WTC11 (cell line): ENCODE measurements at regions not wholly inside any gene's neighbourhood (a gene's known extent, or its start where the extent isn't known, plus 50 kb on each side); places are given as distances from the start of the nearest gene placed in this dataset.

ENCODE experiments used
- ATAC-seq: fragments of 200-7000 bp; cut with Tn5 transposase; 2 replicates; pipeline ENCODE4 v1.10.0; 2021; ENCODE audit warnings: mild to moderate bottlenecking, moderate library complexity
- CTCF ChIA-PET: fragments of 300-600 bp; sonication (Branson Sonifier 250); formaldehyde crosslinking; loops from one replicate; lab custom pipeline; 2021; ENCODE audit warnings: antibody characterized with exemption; lab: Charles Lee
- POLR2A ChIA-PET: fragments of 350-600 bp; sonication (Branson Sonifier 250); formaldehyde crosslinking; loops from one replicate; lab custom pipeline; 2021; ENCODE audit warnings: antibody characterized with exemption; lab: Charles Lee
- DNase-seq: peaks from one replicate; pipeline ENCODE4 v3.0.0; 2021; ENCODE audit warnings: low spot score
- H3K27ac Mint-ChIP-seq: 2 replicates; pipeline ENCODE4 v1.8.0; 2021; ENCODE audit warnings: mixed read lengths
- H3K27me3 Mint-ChIP-seq: 2 replicates; pipeline ENCODE4 v1.8.0; 2021; ENCODE audit warnings: low read depth, mild to moderate bottlenecking, moderate library complexity, mixed read lengths
- H3K36me3 Mint-ChIP-seq: 2 replicates; pipeline ENCODE4 v1.8.0; 2021; ENCODE audit warnings: mixed read lengths
- H3K4me1 Mint-ChIP-seq: 2 replicates; pipeline ENCODE4 v1.8.0; 2022; ENCODE audit warnings: mixed read lengths
- H3K4me3 Mint-ChIP-seq: 2 replicates; pipeline ENCODE4 v1.8.0; 2021; ENCODE audit warnings: mild to moderate bottlenecking, moderate library complexity, mixed read lengths
- H3K9me3 Mint-ChIP-seq: 2 replicates; pipeline ENCODE4 v1.8.0; 2021; ENCODE audit warnings: mixed read lengths
- GTF2I ChIP-seq: fragments of 250-450 bp; sonication (Bioruptor Pico); conservative IDR thresholded peaks from 2 replicates; pipeline ENCODE4 v1.4.0; 2021; ENCODE audit warnings: mild to moderate bottlenecking
- IRF2 ChIP-seq: sonication (generic); formaldehyde crosslinking; IDR thresholded peaks from 2 replicates; pipeline ENCODE4 v1.8.0; 2022; ENCODE audit warnings: low read depth, missing genetic modification reagents, borderline replicate concordance
- JUN ChIP-seq: sonication (generic); formaldehyde crosslinking; IDR thresholded peaks from 2 replicates; pipeline ENCODE4 v1.8.0; 2023; ENCODE audit warnings: mild to moderate bottlenecking, missing genetic modification reagents
- KAT7 ChIP-seq: sonication (generic); formaldehyde crosslinking; IDR thresholded peaks from 2 replicates; pipeline ENCODE4 v1.8.1; 2023; ENCODE audit warnings: missing genetic modification reagents, mild to moderate bottlenecking, borderline replicate concordance
- NFE2L1 ChIP-seq: sonication (generic); formaldehyde crosslinking; IDR thresholded peaks from 2 replicates; pipeline ENCODE4 v1.8.1; 2023; ENCODE audit warnings: missing genetic modification reagents
- NR2C2 ChIP-seq: sonication (generic); formaldehyde crosslinking; IDR thresholded peaks from 2 replicates; pipeline ENCODE4 v1.8.0; 2022; ENCODE audit warnings: mild to moderate bottlenecking, missing genetic modification reagents
- NR3C1 ChIP-seq: sonication (generic); formaldehyde crosslinking; conservative IDR thresholded peaks from 2 replicates; pipeline ENCODE4 v1.8.1; 2023; ENCODE audit warnings: low read depth, mild to moderate bottlenecking, missing genetic modification reagents
- TEAD1 ChIP-seq: sonication (generic); formaldehyde crosslinking; IDR thresholded peaks from 2 replicates; pipeline ENCODE4 v1.8.0; 2022; ENCODE audit warnings: mild to moderate bottlenecking, missing genetic modification reagents
- ZNF396 ChIP-seq: fragments of 250-450 bp; sonication (Bioruptor Pico); IDR thresholded peaks from 2 replicates; pipeline ENCODE4 v1.8.0; 2021; ENCODE audit warnings: mild to moderate bottlenecking, moderate library complexity, borderline replicate concordance
- ZNF423 ChIP-seq: fragments of 250-450 bp; sonication (Bioruptor Pico); IDR thresholded peaks from 2 replicates; pipeline ENCODE4 v2.1.2; 2022; ENCODE audit warnings: mild to moderate bottlenecking, moderate library complexity
- TF ChIP-seq, protein P1 (sequence below): sonication (generic); formaldehyde crosslinking; IDR thresholded peaks from 2 replicates; pipeline ENCODE4 v1.8.1; 2023; ENCODE audit warnings: mild to moderate bottlenecking, missing genetic modification reagents, borderline replicate concordance
- TF ChIP-seq, protein P2 (sequence below): sonication (generic); formaldehyde crosslinking; IDR thresholded peaks from 2 replicates; pipeline ENCODE4 v1.8.1; 2023; ENCODE audit warnings: mild to moderate bottlenecking, missing genetic modification reagents
- TF ChIP-seq, protein P3 (sequence below): sonication (generic); formaldehyde crosslinking; IDR thresholded peaks from 2 replicates; pipeline ENCODE4 v1.8.1; 2023; ENCODE audit warnings: mild to moderate bottlenecking, missing genetic modification reagents
- TF ChIP-seq, protein P4 (sequence below): sonication (generic); formaldehyde crosslinking; IDR thresholded peaks from 2 replicates; pipeline ENCODE4 v1.8.0; 2023; ENCODE audit warnings: missing genetic modification reagents
- TF ChIP-seq, protein P5 (sequence below): sonication (generic); formaldehyde crosslinking; IDR thresholded peaks from 2 replicates; pipeline ENCODE4 v1.8.0; 2022; ENCODE audit warnings: mild to moderate bottlenecking, missing genetic modification reagents
- TF ChIP-seq, protein P6 (sequence below): fragments of 250-450 bp; sonication (Bioruptor Pico); IDR thresholded peaks from 2 replicates; pipeline ENCODE4 v1.8.0; 2021; ENCODE audit warnings: mild to moderate bottlenecking
- TF ChIP-seq, protein P7 (sequence below): fragments of 250-450 bp; sonication (Bioruptor Pico); IDR thresholded peaks from 2 replicates; pipeline ENCODE4 v1.9.0; 2021; ENCODE audit warnings: mild to moderate bottlenecking

DNA sequence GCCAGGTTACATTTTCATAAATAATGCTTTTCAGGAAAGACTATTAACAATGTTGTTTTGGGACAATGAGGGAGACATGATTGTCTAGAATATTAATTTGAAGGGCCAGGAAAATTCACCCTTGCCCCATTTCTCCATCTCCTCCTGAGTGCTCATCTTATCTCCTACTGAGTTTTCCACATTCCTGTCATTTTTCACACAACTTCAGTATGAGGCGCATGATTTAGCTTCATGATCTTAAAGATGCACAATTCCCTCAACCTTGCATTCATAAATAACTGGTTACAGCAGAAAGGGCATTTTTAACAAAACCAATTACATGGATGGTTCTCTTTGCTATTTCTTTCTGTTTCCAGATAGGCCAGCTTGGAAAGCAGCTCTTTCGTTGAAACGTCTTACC lies 1699.2 kb upstream of the IGFBP7 start:
- H3K9me3 Mint-ChIP-seq, result no peaks in the 10 kb centered on the region
- H3K36me3 Mint-ChIP-seq, result no peaks in the 10 kb centered on the region
- no peaks in the 10 kb centered on the region for H3K27me3 Mint-ChIP-seq
- TF ChIP-seq NR3C1 (CRISPR knock-in tag), result no peak
- TF ChIP-seq ZNF423 (CRISPR knock-in tag), result no peak
- TF ChIP-seq NFE2L1, result no peak
- TF ChIP-seq, protein P1, sequence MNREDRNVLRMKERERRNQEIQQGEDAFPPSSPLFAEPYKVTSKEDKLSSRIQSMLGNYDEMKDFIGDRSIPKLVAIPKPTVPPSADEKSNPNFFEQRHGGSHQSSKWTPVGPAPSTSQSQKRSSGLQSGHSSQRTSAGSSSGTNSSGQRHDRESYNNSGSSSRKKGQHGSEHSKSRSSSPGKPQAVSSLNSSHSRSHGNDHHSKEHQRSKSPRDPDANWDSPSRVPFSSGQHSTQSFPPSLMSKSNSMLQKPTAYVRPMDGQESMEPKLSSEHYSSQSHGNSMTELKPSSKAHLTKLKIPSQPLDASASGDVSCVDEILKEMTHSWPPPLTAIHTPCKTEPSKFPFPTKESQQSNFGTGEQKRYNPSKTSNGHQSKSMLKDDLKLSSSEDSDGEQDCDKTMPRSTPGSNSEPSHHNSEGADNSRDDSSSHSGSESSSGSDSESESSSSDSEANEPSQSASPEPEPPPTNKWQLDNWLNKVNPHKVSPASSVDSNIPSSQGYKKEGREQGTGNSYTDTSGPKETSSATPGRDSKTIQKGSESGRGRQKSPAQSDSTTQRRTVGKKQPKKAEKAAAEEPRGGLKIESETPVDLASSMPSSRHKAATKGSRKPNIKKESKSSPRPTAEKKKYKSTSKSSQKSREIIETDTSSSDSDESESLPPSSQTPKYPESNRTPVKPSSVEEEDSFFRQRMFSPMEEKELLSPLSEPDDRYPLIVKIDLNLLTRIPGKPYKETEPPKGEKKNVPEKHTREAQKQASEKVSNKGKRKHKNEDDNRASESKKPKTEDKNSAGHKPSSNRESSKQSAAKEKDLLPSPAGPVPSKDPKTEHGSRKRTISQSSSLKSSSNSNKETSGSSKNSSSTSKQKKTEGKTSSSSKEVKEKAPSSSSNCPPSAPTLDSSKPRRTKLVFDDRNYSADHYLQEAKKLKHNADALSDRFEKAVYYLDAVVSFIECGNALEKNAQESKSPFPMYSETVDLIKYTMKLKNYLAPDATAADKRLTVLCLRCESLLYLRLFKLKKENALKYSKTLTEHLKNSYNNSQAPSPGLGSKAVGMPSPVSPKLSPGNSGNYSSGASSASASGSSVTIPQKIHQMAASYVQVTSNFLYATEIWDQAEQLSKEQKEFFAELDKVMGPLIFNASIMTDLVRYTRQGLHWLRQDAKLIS (CRISPR knock-in tag), result no peak
- no peak for TF ChIP-seq IRF2 (CRISPR knock-in tag)
- TF ChIP-seq, protein P2, sequence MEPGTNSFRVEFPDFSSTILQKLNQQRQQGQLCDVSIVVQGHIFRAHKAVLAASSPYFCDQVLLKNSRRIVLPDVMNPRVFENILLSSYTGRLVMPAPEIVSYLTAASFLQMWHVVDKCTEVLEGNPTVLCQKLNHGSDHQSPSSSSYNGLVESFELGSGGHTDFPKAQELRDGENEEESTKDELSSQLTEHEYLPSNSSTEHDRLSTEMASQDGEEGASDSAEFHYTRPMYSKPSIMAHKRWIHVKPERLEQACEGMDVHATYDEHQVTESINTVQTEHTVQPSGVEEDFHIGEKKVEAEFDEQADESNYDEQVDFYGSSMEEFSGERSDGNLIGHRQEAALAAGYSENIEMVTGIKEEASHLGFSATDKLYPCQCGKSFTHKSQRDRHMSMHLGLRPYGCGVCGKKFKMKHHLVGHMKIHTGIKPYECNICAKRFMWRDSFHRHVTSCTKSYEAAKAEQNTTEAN (CRISPR knock-in tag), result no peak
- TF ChIP-seq KAT7 (CRISPR knock-in tag), result no peak
- TF ChIP-seq JUN (CRISPR knock-in tag), result no peak
- TF ChIP-seq TEAD1, result no peak
- ChIA-PET CTCF (interaction anchor here (0.5 kb wide), 1 partner anchor 17 kb away, joined by 3 read pairs; no protein-coding TSS in a partner anchor), POLR2A (no interaction called here)
- DNase-seq (no peak), ATAC-seq (no peak)
- H3K4me3 Mint-ChIP-seq, result no peak overlapping the region
- no peak overlapping the region; the same call in 1 of the 2 replicates for H3K27ac Mint-ChIP-seq
- peaks cover 9% of the 10 kb centered on the region for H3K4me1 Mint-ChIP-seq

DNA sequence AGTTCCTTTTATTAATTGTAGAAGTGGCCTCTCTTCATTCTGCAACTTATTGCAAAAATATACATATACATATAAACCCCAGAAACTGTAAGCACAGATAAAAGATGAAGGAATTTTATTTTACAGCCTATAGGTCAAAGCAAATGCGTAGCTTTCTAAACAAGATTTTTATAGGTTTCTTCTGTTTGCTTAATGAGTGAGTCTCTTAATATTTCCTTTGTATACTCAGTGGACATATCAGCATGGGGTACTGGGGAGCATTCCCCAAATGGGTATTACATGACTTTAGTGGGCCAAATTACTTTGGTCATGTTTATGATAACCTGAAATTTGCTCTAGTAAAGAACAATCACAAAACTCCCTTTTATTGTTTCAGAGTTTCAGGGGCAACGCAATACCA lies 1698.6 kb upstream of the IGFBP7 start:
- Mint-ChIP-seq H3K27ac (no peak overlapping the region), H3K27me3 (no peaks in the 10 kb centered on the region), H3K4me3 (no peak overlapping the region), H3K36me3 (no peaks in the 10 kb centered on the region), H3K4me1 (peaks cover 9% of the 10 kb centered on the region), H3K9me3 (no peaks in the 10 kb centered on the region)
- DNase-seq, result no peak
- CTCF ChIA-PET, result no interaction called here
- TF ChIP-seq, protein P3, sequence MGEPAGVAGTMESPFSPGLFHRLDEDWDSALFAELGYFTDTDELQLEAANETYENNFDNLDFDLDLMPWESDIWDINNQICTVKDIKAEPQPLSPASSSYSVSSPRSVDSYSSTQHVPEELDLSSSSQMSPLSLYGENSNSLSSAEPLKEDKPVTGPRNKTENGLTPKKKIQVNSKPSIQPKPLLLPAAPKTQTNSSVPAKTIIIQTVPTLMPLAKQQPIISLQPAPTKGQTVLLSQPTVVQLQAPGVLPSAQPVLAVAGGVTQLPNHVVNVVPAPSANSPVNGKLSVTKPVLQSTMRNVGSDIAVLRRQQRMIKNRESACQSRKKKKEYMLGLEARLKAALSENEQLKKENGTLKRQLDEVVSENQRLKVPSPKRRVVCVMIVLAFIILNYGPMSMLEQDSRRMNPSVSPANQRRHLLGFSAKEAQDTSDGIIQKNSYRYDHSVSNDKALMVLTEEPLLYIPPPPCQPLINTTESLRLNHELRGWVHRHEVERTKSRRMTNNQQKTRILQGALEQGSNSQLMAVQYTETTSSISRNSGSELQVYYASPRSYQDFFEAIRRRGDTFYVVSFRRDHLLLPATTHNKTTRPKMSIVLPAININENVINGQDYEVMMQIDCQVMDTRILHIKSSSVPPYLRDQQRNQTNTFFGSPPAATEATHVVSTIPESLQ (CRISPR knock-in tag), result no peak
- TF ChIP-seq, protein P4, sequence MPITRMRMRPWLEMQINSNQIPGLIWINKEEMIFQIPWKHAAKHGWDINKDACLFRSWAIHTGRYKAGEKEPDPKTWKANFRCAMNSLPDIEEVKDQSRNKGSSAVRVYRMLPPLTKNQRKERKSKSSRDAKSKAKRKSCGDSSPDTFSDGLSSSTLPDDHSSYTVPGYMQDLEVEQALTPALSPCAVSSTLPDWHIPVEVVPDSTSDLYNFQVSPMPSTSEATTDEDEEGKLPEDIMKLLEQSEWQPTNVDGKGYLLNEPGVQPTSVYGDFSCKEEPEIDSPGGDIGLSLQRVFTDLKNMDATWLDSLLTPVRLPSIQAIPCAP (CRISPR knock-in tag), result no peak
- TF ChIP-seq NFE2L1 (no peak), ZNF396 (no peak), GTF2I (CRISPR knock-in tag) (no peak), TEAD1 (no peak), NR2C2 (CRISPR knock-in tag) (no peak)
- TF ChIP-seq, protein P5, sequence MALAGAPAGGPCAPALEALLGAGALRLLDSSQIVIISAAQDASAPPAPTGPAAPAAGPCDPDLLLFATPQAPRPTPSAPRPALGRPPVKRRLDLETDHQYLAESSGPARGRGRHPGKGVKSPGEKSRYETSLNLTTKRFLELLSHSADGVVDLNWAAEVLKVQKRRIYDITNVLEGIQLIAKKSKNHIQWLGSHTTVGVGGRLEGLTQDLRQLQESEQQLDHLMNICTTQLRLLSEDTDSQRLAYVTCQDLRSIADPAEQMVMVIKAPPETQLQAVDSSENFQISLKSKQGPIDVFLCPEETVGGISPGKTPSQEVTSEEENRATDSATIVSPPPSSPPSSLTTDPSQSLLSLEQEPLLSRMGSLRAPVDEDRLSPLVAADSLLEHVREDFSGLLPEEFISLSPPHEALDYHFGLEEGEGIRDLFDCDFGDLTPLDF (CRISPR knock-in tag), result no peak
- TF ChIP-seq, protein P6, sequence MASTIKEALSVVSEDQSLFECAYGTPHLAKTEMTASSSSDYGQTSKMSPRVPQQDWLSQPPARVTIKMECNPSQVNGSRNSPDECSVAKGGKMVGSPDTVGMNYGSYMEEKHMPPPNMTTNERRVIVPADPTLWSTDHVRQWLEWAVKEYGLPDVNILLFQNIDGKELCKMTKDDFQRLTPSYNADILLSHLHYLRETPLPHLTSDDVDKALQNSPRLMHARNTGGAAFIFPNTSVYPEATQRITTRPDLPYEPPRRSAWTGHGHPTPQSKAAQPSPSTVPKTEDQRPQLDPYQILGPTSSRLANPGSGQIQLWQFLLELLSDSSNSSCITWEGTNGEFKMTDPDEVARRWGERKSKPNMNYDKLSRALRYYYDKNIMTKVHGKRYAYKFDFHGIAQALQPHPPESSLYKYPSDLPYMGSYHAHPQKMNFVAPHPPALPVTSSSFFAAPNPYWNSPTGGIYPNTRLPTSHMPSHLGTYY (CRISPR knock-in tag), result no peak
- TF ChIP-seq, protein P7, sequence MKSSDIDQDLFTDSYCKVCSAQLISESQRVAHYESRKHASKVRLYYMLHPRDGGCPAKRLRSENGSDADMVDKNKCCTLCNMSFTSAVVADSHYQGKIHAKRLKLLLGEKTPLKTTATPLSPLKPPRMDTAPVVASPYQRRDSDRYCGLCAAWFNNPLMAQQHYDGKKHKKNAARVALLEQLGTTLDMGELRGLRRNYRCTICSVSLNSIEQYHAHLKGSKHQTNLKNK, result no peak
- POLR2A ChIA-PET, result no interaction called here
- no peak for ATAC-seq
